GM21737 (cell line): ENCODE measurements at regions not wholly inside any gene's neighbourhood (a gene's known extent, or its start where the extent isn't known, plus 50 kb on each side); places are given as distances from the start of the nearest gene placed in this dataset.

Experiments used
- ATAC-seq: cut with Tn5 transposase; IDR thresholded peaks from one replicate; pipeline ENCODE4 v1.9.1; 2021; ENCODE audit warnings: mild to moderate bottlenecking, moderate library complexity; ENCODE audit not compliant: unreplicated experiment

GRCh38 chr21:16678429-16679160, 834.2 kb upstream of the CXADR start:
- ATAC-seq, result no peak

- no peak for ATAC-seq
Measured at GRCh38 chr21:16695074-16695473, 817.8 kb upstream of the CXADR start.

DNA sequence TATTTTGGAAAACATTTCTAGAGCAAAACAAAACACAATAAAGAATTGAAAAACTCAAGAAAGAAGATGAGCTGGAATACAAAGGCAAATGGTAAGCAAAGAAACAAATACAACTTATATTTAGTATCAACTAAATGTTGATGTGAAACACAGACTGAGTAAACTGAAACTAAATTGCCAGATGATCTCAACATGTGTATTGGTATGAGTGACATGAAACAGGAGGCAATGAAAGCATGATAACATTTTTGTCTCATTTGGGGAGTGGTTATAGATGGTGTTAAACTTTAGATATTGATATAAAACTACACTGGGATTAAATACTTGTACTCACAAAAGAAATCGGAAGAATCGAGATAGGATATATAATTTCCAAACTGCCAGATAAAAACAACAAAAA, 805.6 kb upstream of the CXADR start:
- no peak for ATAC-seq

- no peak for ATAC-seq
Measured at GRCh38 chr21:16708101-16708835, 804.6 kb upstream of the CXADR start.

GRCh38 chr21:16709866-16710550, 802.8 kb upstream of the CXADR start:
- no peak for ATAC-seq

GRCh38 chr21:16711757-16712156, 801.1 kb upstream of the CXADR start:
- no peak for ATAC-seq

DNA sequence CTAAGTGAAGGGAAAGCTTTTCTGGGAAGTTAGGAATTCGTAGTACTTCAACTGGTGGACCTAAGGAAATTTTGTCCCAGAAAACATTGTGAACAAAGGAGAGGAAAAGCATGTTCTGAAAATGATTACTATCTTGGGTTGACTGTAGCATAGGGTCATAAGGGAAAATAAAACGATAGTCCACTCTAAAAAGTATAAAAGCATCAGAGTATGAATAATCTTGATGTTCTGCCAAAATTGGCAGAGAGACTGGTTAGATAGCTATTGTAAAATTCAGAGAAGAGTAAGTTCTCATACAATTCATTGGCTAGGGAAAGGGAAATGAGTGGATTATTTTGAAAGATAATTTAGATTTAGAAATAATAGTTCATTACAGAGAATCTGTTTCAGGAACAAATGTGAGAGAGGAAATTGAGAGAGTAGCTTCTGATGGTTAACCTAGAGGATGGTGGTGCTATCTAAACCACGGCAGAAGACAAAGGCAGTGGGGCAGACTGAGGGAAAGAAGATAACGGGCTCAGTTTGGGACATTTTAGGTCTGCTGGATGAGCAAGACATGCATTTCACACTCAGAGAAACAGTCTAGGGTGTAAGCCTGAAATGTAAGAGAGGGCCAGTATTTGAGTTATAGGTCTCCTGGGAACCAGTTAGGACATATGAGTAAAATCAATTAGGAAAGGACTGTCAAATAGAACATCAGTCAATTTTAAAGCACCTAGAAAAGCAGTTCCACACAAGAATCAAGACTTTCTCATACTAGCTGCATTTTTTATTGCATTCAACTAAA, 799.3 kb upstream of the CXADR start:
- no peak for ATAC-seq

GRCh38 chr21:16740511-16740910, 772.3 kb upstream of the CXADR start:
- no peak for ATAC-seq

DNA sequence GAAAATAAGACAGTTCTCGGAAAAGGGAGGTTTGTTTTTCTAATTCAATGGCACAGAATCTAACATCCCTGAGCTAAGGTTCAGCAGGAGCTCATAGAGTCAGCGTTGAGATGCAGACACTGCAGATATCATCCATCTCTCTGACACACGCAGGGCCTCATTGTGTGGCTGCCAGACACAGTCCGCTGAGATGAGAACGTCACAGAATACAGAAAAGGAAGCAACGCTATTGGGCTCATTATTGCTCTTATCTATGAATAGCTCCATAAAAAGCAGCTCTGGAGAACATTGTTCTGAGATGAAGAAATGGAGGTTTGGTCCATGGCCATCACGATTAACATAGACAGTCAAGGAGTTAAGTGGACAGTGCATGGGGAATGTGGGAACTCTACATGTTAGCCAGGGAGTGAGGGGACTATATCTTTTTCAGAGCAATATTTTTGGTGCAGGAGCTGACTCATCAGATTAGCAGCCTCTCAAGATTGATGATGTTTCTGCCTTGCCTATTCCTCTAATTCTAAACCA, 771.6 kb upstream of the CXADR start:
- ATAC-seq, result no peak

DNA sequence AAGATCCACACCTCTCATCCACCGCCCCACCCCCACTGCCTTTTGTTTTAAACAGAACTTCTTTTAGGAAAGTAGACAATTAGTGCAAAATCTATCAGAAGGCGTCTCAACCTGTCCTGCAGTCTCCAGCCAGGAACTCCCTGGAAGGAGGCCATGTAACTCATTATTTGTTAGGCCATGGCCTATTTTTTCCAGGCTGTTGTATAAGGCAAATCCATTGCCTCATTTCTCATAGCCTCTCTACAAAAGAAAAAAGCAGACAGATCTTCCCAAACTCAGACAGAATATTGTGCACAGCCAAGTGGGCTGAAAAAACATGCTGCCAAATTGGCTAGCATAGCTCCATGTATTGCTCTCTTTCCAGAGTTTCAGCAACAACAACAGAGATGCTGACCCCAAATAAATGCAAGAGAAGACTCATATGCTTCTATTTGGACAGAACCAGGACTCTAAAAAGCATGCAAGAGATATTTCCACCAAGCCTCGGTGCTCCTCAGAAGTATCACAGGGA, 770.7 kb upstream of the CXADR start:
- ATAC-seq, result no peak

DNA sequence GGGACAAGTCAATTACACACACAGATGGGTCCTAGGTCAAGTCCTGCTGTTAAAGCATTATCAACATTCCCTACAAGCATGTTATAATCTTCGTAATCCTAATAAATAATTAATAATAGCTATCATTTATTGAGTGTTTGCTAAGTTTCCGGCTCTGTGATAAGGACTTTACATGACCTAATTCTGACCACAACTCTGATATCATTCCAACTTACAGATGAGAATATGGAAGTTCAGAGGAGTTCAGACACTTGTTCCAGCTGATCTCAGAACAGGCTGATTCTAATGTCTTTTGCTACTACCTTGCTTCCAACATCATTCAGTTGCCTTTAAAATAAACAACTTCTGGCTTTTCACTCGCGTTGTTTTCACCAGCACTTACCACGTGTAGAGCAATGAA, 770.1 kb upstream of the CXADR start:
- ATAC-seq, result no peak

GRCh38 chr21:16743317-16743716, 769.5 kb upstream of the CXADR start:
- ATAC-seq, result no peak

- ATAC-seq, result no peak
Measured at GRCh38 chr21:16750926-16751325, 761.9 kb upstream of the CXADR start.

DNA sequence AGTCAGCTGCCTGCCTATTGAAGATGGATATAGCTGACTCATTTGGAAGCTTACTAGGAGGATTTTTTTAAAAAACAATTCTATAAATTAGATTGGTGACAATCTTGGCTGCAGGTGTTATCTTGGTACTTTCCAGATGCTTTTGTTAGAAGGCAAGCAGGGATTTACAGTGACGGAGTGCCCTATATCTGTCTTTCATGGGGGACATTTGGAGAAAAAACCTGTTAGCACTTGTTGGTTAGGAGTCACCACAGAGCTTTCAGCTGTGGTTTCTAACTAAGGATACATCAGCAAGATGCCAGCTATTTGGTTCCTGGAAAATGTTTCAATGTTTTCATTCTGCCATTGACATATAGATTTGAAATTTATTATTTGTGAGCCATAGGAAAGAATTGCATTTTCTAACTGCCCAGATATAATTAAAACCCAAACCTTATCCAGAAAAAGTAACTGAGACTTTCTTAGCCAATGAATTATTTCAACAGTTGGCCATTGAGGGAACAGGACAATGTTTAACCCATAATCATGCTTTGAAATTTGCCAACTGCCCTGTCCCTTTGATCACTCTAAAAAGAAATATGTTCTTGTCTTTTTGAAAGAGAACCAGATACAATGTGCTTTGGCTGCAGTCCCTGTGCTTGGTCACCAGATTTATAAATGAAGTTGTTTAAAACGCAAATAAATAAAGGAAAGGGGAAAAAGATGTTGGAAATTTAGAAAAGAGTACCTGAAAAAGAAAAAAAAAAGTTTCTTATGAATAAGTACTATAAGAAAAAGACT, 761.0 kb upstream of the CXADR start:
- no peak for ATAC-seq

DNA sequence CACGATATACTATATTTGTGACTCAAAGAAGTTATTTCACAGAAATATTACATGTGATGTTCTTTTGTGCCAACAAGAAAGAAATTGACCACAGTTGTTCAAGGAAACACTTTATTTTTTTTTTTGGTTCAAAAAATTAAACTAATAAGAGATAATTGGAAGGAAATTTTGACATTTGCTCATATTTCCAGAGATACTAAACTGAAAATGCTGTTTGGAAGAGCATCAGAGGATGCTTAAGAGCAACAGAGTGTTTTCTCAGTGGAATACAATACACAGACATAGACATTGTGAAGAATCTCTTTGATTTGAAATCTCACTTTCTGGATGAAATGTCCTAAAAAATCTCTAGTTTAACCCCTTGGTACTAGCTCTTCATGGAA, 760.4 kb upstream of the CXADR start:
- no peak for ATAC-seq

DNA sequence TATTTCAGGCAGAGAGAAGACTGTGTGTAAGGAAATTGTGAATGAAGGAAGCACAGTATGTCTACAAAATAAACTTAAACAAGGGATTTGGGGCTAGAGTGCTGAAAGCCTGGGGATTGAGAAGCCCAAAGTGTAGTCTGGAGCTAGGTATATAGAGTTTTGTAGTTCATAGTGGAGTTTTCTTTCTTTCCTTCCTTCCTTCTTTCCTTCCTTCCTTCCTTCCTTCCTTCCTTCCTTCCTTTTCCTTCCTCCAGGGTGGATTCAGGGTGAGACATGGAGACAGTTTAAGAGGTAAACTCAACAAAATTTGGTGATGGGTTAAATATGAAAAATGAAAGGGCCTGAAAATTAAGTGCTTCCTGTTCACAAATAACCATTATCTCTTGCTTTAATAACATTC, 757.8 kb upstream of the CXADR start:
- no peak for ATAC-seq

- no peak for ATAC-seq
Measured at GRCh38 chr21:16767201-16767600, 745.6 kb upstream of the CXADR start.

GRCh38 chr21:16768096-16768495, 744.7 kb upstream of the CXADR start:
- ATAC-seq, result no peak

GRCh38 chr21:16770266-16770665, 742.6 kb upstream of the CXADR start:
- no peak for ATAC-seq

GRCh38 chr21:16773206-16773605, 739.6 kb upstream of the CXADR start:
- no peak for ATAC-seq
